Neural progenitor cell (in vitro differentiated cells): ENCODE measurements at regions not wholly inside any gene's neighbourhood (a gene's known extent, or its start where the extent isn't known, plus 50 kb on each side); places are given as distances from the start of the nearest gene placed in this dataset.

Experiments used
- CTCF ChIP-seq: fragments of 200-600 bp; sonication (generic); IDR thresholded peaks from 2 replicates; pipeline ENCODE4 v1.5.1; 2017; ENCODE audit warnings: antibody characterized with exemption, mild to moderate bottlenecking
- EZH2 ChIP-seq: fragments of 200-600 bp; sonication (generic); IDR thresholded peaks from 2 replicates; pipeline ENCODE4 v1.6.1; 2017; ENCODE audit warnings: antibody characterized with exemption, mild to moderate bottlenecking, moderate library complexity

DNA sequence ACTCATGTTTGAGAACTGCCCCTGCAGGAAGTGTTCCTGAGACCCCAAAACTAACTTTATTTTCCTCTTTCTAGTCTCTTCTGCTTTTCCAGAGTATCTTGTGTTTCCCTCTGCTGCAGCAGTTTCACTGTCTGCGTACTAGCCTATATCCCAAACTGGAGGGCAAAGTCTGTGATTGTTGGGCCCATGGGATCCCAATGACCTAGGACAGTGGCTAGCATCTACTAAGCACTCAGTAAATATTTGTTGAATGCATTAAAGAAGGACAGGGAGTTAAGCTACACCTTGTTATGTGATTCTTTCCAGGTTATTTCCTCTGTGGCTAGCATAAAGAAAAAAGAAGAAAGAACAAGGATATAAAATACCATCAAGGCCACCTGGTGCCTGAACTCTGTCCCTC lies 210.6 kb upstream of the PHYHIPL start:
- TF ChIP-seq CTCF (no peak), EZH2 (no peak)
